Panc1 (cell line): ENCODE measurements at regions not wholly inside any gene's neighbourhood (a gene's known extent, or its start where the extent isn't known, plus 50 kb on each side); places are given as distances from the start of the nearest gene placed in this dataset.

Experiments used
- ATAC-seq: fragments of 200-7000 bp; cut with Tn5 transposase; 2 replicates; pipeline ENCODE4 v1.9.1; 2020; ENCODE audit warnings: mild to moderate bottlenecking, moderate library complexity
- BruUV-seq: library from RNA; stranded (reverse); fragments of 400-500 nt; replicated peaks from 2 replicates; lab custom pipeline; 2021; lab: Mats Ljungman, UMichigan
- CTCF ChIA-PET: fragments of 300-600 bp; sonication (Branson Sonifier 250); formaldehyde crosslinking; loops from one replicate; lab custom pipeline; 2022; ENCODE audit warnings: antibody characterized with exemption; lab: Charles Lee
- POLR2A ChIA-PET: fragments of 300-600 bp; sonication (Branson Sonifier 250); formaldehyde crosslinking; loops from one replicate; lab custom pipeline; 2022; ENCODE audit warnings: antibody characterized with exemption; lab: Charles Lee
- DNase-seq: peaks from one replicate; pipeline ENCODE4 v3.0.0-alpha.2; 2010; ENCODE audit warnings: low read depth, low spot score
- H3K27ac ChIP-seq: 2 replicates; pipeline ENCODE4 v1.5.1; 2011; ENCODE audit warnings: mild to moderate bottlenecking, low read length, inconsistent platforms
- H3K27me3 ChIP-seq: fragments of 200-500 bp; sonication (Bioruptor generic); 2 replicates; pipeline ENCODE4 v1.6.0; 2014; ENCODE audit warnings: low read length, inconsistent platforms; ENCODE audit not compliant: control insufficient read depth, insufficient read depth
- H3K36me3 ChIP-seq: fragments of 200-500 bp; sonication (Bioruptor generic); 2 replicates; pipeline ENCODE4 v1.5.1; 2014; ENCODE audit warnings: inconsistent platforms, mild to moderate bottlenecking, low read length, moderate library complexity; ENCODE audit not compliant: control insufficient read depth, insufficient read depth
- H3K4me1 ChIP-seq: 2 replicates; pipeline ENCODE4 v1.5.1; 2011; ENCODE audit warnings: inconsistent platforms, mild to moderate bottlenecking, low read length, moderate library complexity; ENCODE audit not compliant: control insufficient read depth, insufficient read depth
- H3K4me3 ChIP-seq, 2 experiments: 2 replicates each; pipeline ENCODE4 v1.5.1; 2011 to 2012; ENCODE audit warnings: low read depth in 2 of 2, low read length in 2 of 2, mild to moderate bottlenecking in 2 of 2, inconsistent platforms in 1 of 2, moderate library complexity in 1 of 2
- H3K9me3 ChIP-seq: fragments of 200-500 bp; sonication (Bioruptor generic); 2 replicates; pipeline ENCODE4 v1.5.1; 2014; ENCODE audit warnings: low read depth, mild to moderate bottlenecking, inconsistent platforms, low read length, moderate library complexity; ENCODE audit not compliant: control insufficient read depth, insufficient read depth
- CTCF ChIP-seq: fragments of 450-650 bp; IDR thresholded peaks from 2 replicates; pipeline ENCODE4 v1.5.1; 2017; ENCODE audit warnings: mild to moderate bottlenecking
- POLR2AphosphoS5 ChIP-seq: IDR thresholded peaks from 2 replicates; pipeline ENCODE4 v1.6.1; 2012; ENCODE audit warnings: mild to moderate bottlenecking, low read depth, low read length, moderate library complexity
- REST ChIP-seq, 2 experiments: IDR thresholded peaks; 2 replicates each; pipeline ENCODE4 v1.6.1; 2011 to 2012; ENCODE audit warnings: low read depth in 2 of 2, control low read depth in 1 of 2, low read length in 1 of 2, mild to moderate bottlenecking in 1 of 2, moderate library complexity in 1 of 2; ENCODE audit not compliant: insufficient read depth in 1 of 2
- SIN3A ChIP-seq: IDR thresholded peaks from 2 replicates; pipeline ENCODE4 v1.6.1; 2012; ENCODE audit warnings: low read depth, mild to moderate bottlenecking, low read length, moderate library complexity, borderline replicate concordance; ENCODE audit not compliant: insufficient read depth
- TCF7L2 ChIP-seq: IDR thresholded peaks from 2 replicates; pipeline ENCODE4 v1.6.1; 2011; ENCODE audit warnings: mild to moderate bottlenecking, low read depth, low read length, inconsistent platforms
- in situ Hi-C: cut with HindIII; loops from 2 replicates; pipeline ENCODE4 v1.10.0; 2016; ENCODE audit warnings: low sequenced_read_pairs, low pct_unique_long_range_greater_than_20kb
- intact Hi-C: fragments of 100-400 bp; cut with micrococcal nuclease; formaldehyde crosslinking; loops from one replicate; pipeline ENCODE4 v1.10.0; 2022; ENCODE audit not compliant: unreplicated experiment

- no TSS peak for BruUV-seq
- H3K36me3 ChIP-seq: no peaks in the 10 kb centered on the region
- intact Hi-C loops: no loop called here
- H3K27me3 ChIP-seq: no peaks in the 10 kb centered on the region
- ChIA-PET CTCF (no interaction called here), POLR2A (no interaction called here)
- H3K9me3 ChIP-seq: no peaks in the 10 kb centered on the region
- DNase-seq (no peak), ATAC-seq (no peak)
- H3K4me1 ChIP-seq: no peaks in the 10 kb centered on the region
- H3K27ac ChIP-seq: no peak overlapping the region
- in situ Hi-C loops: no loop called here
- TF ChIP-seq CTCF (no peak), TCF7L2 (no peak), SIN3A (no peak)
- no peak overlapping the region for H3K4me3 ChIP-seq
Observed at GRCh38 chrX:1026263-1027015, 186.0 kb downstream of the CRLF2 start.

- H3K36me3 ChIP-seq: no peaks in the 10 kb centered on the region
- no TSS peak for BruUV-seq
- DNase-seq (no peak), ATAC-seq (no peak)
- H3K4me3 ChIP-seq: no peak overlapping the region
- TF ChIP-seq SIN3A (no peak), TCF7L2 (no peak), REST (IDR thresholded peaks at IDR 0.05; ENCODE audit: insufficient read depth in 1 of 2, low read depth in 2 of 2, low read length in 1 of 2) (no peak), POLR2AphosphoS5 (no peak), CTCF (no peak)
- no peaks in the 10 kb centered on the region for H3K4me1 ChIP-seq
- H3K27me3 ChIP-seq: no peaks in the 10 kb centered on the region
- intact Hi-C loops: no loop called here
- in situ Hi-C loops: no loop called here
- no peaks in the 10 kb centered on the region for H3K9me3 ChIP-seq
- POLR2A ChIA-PET: no interaction called here
- no peak overlapping the region for H3K27ac ChIP-seq
- CTCF ChIA-PET: no interaction called here
Observed at GRCh38 chrX:1025413-1025812, 187.0 kb downstream of the CRLF2 start.
